ENCODE measurements at regions not wholly inside any gene's neighbourhood (a gene's known extent, or its start where the extent isn't known, plus 50 kb on each side); places are given as distances from the start of the nearest gene placed in this dataset.

GRCh38 chr20:51917886-51918535 lies 115.7 kb upstream of the SALL4 start:
- FAIRE-seq, result no peak
- DNase-seq, result no peak
- 8 to 10% methylated on average over 4 of the region's 4 CpGs for WGBS, 2 donors

GRCh38 chr20:51916244-51916643 lies 113.9 kb upstream of the SALL4 start:
- intact Hi-C loops (cut with DNase I), result no loop called here
- Histone ChIP-seq H3K36me3 (no peaks in the 10 kb centered on the region), H3K4me1 (no peaks in the 10 kb centered on the region), H3K4me3 (no peak overlapping the region), H3K27ac (no peak overlapping the region), H3K9me3 (no peaks in the 10 kb centered on the region), H3K27me3 (no peaks in the 10 kb centered on the region)
- ATAC-seq (no peak), DNase-seq (no peak), FAIRE-seq (no peak)
- TF ChIP-seq CTCF (IDR thresholded peaks at IDR 0.05), result no peak
- WGBS, 2 donors, result 82 to 92% methylated on average over 4 of the region's 4 CpGs

More at GRCh38 chr20:51917886-51918535, 115.7 kb upstream of the SALL4 start:
- no peaks in the 10 kb centered on the region for H3K9me3 ChIP-seq
- no peaks in the 10 kb centered on the region for H3K27me3 ChIP-seq
- no peak overlapping the region for H3K4me3 ChIP-seq
- no peak for TF ChIP-seq CTCF (IDR thresholded peaks at IDR 0.05)
- no peaks in the 10 kb centered on the region for H3K36me3 ChIP-seq
- no peak for ATAC-seq
- intact Hi-C loops (cut with DNase I), result no loop called here
- no peak overlapping the region for H3K27ac ChIP-seq
- no peaks in the 10 kb centered on the region for H3K4me1 ChIP-seq

- H3K27me3 ChIP-seq, result no peaks in the 10 kb centered on the region
- H3K9me3 ChIP-seq, result no peaks in the 10 kb centered on the region
- FAIRE-seq, result no peak
- no peak for DNase-seq
- H3K4me3 ChIP-seq, result no peak overlapping the region
- no peak for ATAC-seq
- no peak for TF ChIP-seq CTCF (IDR thresholded peaks at IDR 0.05)
- no peak overlapping the region for H3K27ac ChIP-seq
- no peaks in the 10 kb centered on the region for H3K36me3 ChIP-seq
- 81 to 86% methylated on average over 8 of the region's 8 CpGs for WGBS, 2 donors
- intact Hi-C loops (cut with DNase I), result no loop called here
- H3K4me1 ChIP-seq, result no peaks in the 10 kb centered on the region
Measured at GRCh38 chr20:51914758-51915157, 112.4 kb upstream of the SALL4 start.

- DNase-seq, result no peak
- intact Hi-C loops (cut with DNase I), result no loop called here
- Histone ChIP-seq H3K27me3 (no peaks in the 10 kb centered on the region), H3K27ac (no peak overlapping the region), H3K4me1 (no peaks in the 10 kb centered on the region), H3K9me3 (no peaks in the 10 kb centered on the region), H3K4me3 (no peak overlapping the region), H3K36me3 (no peaks in the 10 kb centered on the region)
- no peak for FAIRE-seq
- TF ChIP-seq CTCF (IDR thresholded peaks at IDR 0.05), result no peak
- peak in 1 of 4 donors; percentile 21 for ATAC-seq
- 34 to 43% methylated on average over 7 of the region's 7 CpGs for WGBS, 2 donors
Measured at GRCh38 chr20:51910321-51911050, 108.2 kb upstream of the SALL4 start.

GRCh38 chr20:51906679-51907078 lies 104.4 kb upstream of the SALL4 start:
- no peak for ATAC-seq

More at GRCh38 chr20:51906679-51907078, 104.4 kb upstream of the SALL4 start:
- H3K4me1 ChIP-seq, result no peaks in the 10 kb centered on the region
- H3K36me3 ChIP-seq, result no peaks in the 10 kb centered on the region
- 68 to 83% methylated on average over 1 of the region's 1 CpG for WGBS, 2 donors
- DNase-seq, result no peak
- no peaks in the 10 kb centered on the region for H3K27me3 ChIP-seq
- no peak for FAIRE-seq
- intact Hi-C loops (cut with DNase I), result no loop called here
- H3K9me3 ChIP-seq, result no peaks in the 10 kb centered on the region
- no peak overlapping the region for H3K27ac ChIP-seq
- TF ChIP-seq CTCF (IDR thresholded peaks at IDR 0.05), result no peak
- H3K4me3 ChIP-seq, result no peak overlapping the region
